Liver (tissue), 8 donors: ENCODE measurements at regions not wholly inside any gene's neighbourhood (a gene's known extent, or its start where the extent isn't known, plus 50 kb on each side); places are given as distances from the start of the nearest gene placed in this dataset.

Source experiments
- DNase-seq: peaks from one replicate; pipeline ENCODE4 v3.0.0-alpha.2; 2017; ENCODE audit warnings: low spot score
- H3K27ac ChIP-seq, 2 donors: one replicate each; pipeline ENCODE4 v1.7.0; 2013; ENCODE audit warnings: inconsistent platforms in 2 of 2, low read length in 2 of 2, control low read depth in 1 of 2, low read depth in 1 of 2, mild to moderate bottlenecking in 1 of 2
- H3K27me3 ChIP-seq, 4 donors: one replicate each; pipeline versions ENCODE4 v1.6.1 to v1.7.0; 2013; ENCODE audit warnings: low read length in 3 of 4, inconsistent platforms in 1 of 4, mild to moderate bottlenecking in 1 of 4, moderate library complexity in 1 of 4; ENCODE audit not compliant: control insufficient read depth in 4 of 4, insufficient read depth in 4 of 4
- H3K36me3 ChIP-seq, 4 donors: one replicate each; pipeline versions ENCODE4 v1.6.1 to v1.7.0; 2013; ENCODE audit warnings: low read length in 3 of 4, mild to moderate bottlenecking in 3 of 4, low read depth in 1 of 4, moderate library complexity in 1 of 4; ENCODE audit not compliant: control insufficient read depth in 4 of 4, insufficient read depth in 3 of 4
- H3K4me1 ChIP-seq, 4 donors: one replicate each; pipeline versions ENCODE4 v1.6.1 to v1.7.0; 2013; ENCODE audit warnings: low read length in 3 of 4, mild to moderate bottlenecking in 3 of 4, moderate library complexity in 1 of 4; ENCODE audit not compliant: control insufficient read depth in 4 of 4, insufficient read depth in 4 of 4
- H3K4me3 ChIP-seq, 3 donors: one replicate each; pipeline versions ENCODE4 v1.6.1 to v1.7.0; 2013; ENCODE audit warnings: low read length in 3 of 3, control low read depth in 1 of 3, low read depth in 1 of 3, mild to moderate bottlenecking in 1 of 3
- H3K9ac ChIP-seq, 2 donors: one replicate each; pipeline ENCODE4 v1.7.0; 2013; ENCODE audit warnings: low read length in 2 of 2, mild to moderate bottlenecking in 2 of 2, moderate library complexity in 2 of 2, control low read depth in 1 of 2, low read depth in 1 of 2
- H3K9me3 ChIP-seq, 4 donors: one replicate each; pipeline versions ENCODE4 v1.6.1 to v1.7.0; 2013; ENCODE audit warnings: low read length in 3 of 4; ENCODE audit not compliant: control insufficient read depth in 4 of 4
- ATF3 ChIP-seq: IDR thresholded peaks from 2 replicates; pipeline ENCODE4 v1.6.1; 2016; ENCODE audit warnings: antibody characterized with exemption
- EGR1 ChIP-seq, 2 donors: IDR thresholded peaks; 2 replicates each; pipeline ENCODE4 v1.6.1; 2016 to 2018; ENCODE audit warnings: antibody characterized with exemption in 2 of 2, low read depth in 2 of 2
- FOXA1 ChIP-seq: IDR thresholded peaks from 2 replicates; pipeline ENCODE4 v1.6.1; 2016; ENCODE audit warnings: antibody characterized with exemption
- FOXA2 ChIP-seq: IDR thresholded peaks from 2 replicates; pipeline ENCODE4 v1.6.1; 2016; ENCODE audit warnings: antibody characterized with exemption
- GABPA ChIP-seq, 2 donors: IDR thresholded peaks in 1 of 2; conservative IDR thresholded peaks in 1 of 2; 2 replicates each; pipeline ENCODE4 v1.6.1; 2016; ENCODE audit warnings: antibody characterized with exemption in 2 of 2, mild to moderate bottlenecking in 1 of 2, moderate library complexity in 1 of 2
- HNF4A ChIP-seq, 2 donors: conservative IDR thresholded peaks; 2 replicates each; pipeline ENCODE4 v1.6.1; 2016; ENCODE audit warnings: antibody characterized with exemption in 2 of 2, mild to moderate bottlenecking in 2 of 2
- HNF4G ChIP-seq: IDR thresholded peaks from 2 replicates; pipeline ENCODE4 v1.6.1; 2016; ENCODE audit warnings: antibody characterized with exemption
- JUND ChIP-seq, 2 donors: IDR thresholded peaks; 2 replicates each; pipeline ENCODE4 v1.6.1; 2016; ENCODE audit warnings: antibody characterized with exemption in 2 of 2
- NR2F2 ChIP-seq: IDR thresholded peaks from 2 replicates; pipeline ENCODE4 v1.6.1; 2016; ENCODE audit warnings: antibody characterized with exemption
- RAD21 ChIP-seq, 2 donors: IDR thresholded peaks; 2 replicates each; pipeline ENCODE4 v1.6.1; 2016; ENCODE audit warnings: antibody characterized with exemption in 2 of 2, mild to moderate bottlenecking in 2 of 2
- RXRA ChIP-seq, 2 donors: IDR thresholded peaks; 2 replicates each; pipeline ENCODE4 v1.6.1; 2017 to 2018; ENCODE audit warnings: antibody characterized with exemption in 2 of 2, mild to moderate bottlenecking in 1 of 2
- SP1 ChIP-seq: IDR thresholded peaks from 2 replicates; pipeline ENCODE4 v1.6.1; 2018; ENCODE audit warnings: antibody characterized with exemption, mild to moderate bottlenecking
- TAF1 ChIP-seq: conservative IDR thresholded peaks from 2 replicates; pipeline ENCODE4 v1.6.1; 2016; ENCODE audit warnings: antibody characterized with exemption, mild to moderate bottlenecking
- YY1 ChIP-seq: IDR thresholded peaks from 2 replicates; pipeline ENCODE4 v1.6.1; 2016; ENCODE audit warnings: antibody characterized with exemption, mild to moderate bottlenecking
- WGBS: extraction: QIAGEN DNeasy Blood & Tissue Kit; methylation state at CpG from one replicate; pipeline ENCODE4 v1.1.7; 2013; 5-methylcytosine and 5-hydroxymethylcytosine counted together
- TF ChIP-seq, protein P1 (sequence below): fragments of 150-350 bp; IDR thresholded peaks from 2 replicates; pipeline ENCODE4 v1.5.1; 2017; ENCODE audit warnings: improper control_type of control experiment, low read depth, low read length; ENCODE audit not compliant: missing input control
- TF ChIP-seq, protein P2 (sequence below): IDR thresholded peaks from 2 replicates; pipeline ENCODE4 v1.6.1; 2016; ENCODE audit warnings: antibody characterized with exemption
- TF ChIP-seq, protein P3 (sequence below): IDR thresholded peaks from 2 replicates; pipeline ENCODE4 v1.6.1; 2016; ENCODE audit warnings: antibody characterized with exemption
- TF ChIP-seq, protein P4 (sequence below): IDR thresholded peaks from 2 replicates; pipeline ENCODE4 v1.6.1; 2016; ENCODE audit warnings: antibody characterized with exemption, mild to moderate bottlenecking
- donor health status: healthy.
- donor health status: healthy.
- donor health status: healthy.
- donor health status: healthy.
- donor health status: healthy.

DNA sequence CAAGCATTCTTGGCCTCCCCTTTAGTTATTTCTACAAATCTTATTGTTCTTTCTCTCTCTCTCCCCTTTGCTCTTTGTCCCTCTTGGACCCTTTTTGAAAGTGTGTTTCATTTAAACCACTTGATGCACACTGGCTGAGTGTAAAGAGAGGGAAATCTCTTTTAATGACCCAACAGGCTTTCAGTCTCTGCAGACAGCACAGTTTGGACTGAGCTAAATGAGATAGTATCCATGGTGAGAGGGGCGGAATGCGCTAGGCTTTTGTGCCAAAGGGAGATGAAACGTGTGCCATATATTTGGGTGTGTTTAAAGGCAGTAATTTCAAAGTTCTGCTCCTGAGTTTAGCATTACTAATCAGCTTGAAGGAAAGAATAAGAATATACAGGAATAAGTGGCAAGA lies 184.9 kb downstream of the PCSK1 start:
- WGBS: 72% methylated on average over 3 of the region's 3 CpGs
- DNase-seq: no peak
- Histone ChIP-seq H3K27me3 (no peaks in the 10 kb centered on the region), H3K4me3 (no peak overlapping the region), H3K9ac (no peak overlapping the region), H3K4me1 (peaks cover 4 to 39% (median 27%) of the 10 kb centered on the region in 4 donors), H3K36me3 (no peaks in the 10 kb centered on the region), H3K27ac (peak overlapping the region; percentile 56 to 84), H3K9me3 (no peaks in the 10 kb centered on the region)
- no peak for TF ChIP-seq ATF3
- no peak for TF ChIP-seq TAF1
- TF ChIP-seq SP1: no peak
- TF ChIP-seq, protein P1, sequence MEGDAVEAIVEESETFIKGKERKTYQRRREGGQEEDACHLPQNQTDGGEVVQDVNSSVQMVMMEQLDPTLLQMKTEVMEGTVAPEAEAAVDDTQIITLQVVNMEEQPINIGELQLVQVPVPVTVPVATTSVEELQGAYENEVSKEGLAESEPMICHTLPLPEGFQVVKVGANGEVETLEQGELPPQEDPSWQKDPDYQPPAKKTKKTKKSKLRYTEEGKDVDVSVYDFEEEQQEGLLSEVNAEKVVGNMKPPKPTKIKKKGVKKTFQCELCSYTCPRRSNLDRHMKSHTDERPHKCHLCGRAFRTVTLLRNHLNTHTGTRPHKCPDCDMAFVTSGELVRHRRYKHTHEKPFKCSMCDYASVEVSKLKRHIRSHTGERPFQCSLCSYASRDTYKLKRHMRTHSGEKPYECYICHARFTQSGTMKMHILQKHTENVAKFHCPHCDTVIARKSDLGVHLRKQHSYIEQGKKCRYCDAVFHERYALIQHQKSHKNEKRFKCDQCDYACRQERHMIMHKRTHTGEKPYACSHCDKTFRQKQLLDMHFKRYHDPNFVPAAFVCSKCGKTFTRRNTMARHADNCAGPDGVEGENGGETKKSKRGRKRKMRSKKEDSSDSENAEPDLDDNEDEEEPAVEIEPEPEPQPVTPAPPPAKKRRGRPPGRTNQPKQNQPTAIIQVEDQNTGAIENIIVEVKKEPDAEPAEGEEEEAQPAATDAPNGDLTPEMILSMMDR: no peak

- whole genome bisulfite sequencing: 35% methylated on average over 2 of the region's 2 CpGs
- H3K9me3 ChIP-seq: no peaks in the 10 kb centered on the region
- no peaks in the 10 kb centered on the region for H3K36me3 ChIP-seq
- no peak overlapping the region for H3K4me3 ChIP-seq
- no peaks in the 10 kb centered on the region for H3K27me3 ChIP-seq
- H3K4me1 ChIP-seq: peaks cover 4 to 44% (median 28%) of the 10 kb centered on the region in 4 donors
- TF ChIP-seq HNF4G (no peak), FOXA2 (no peak), JUND (IDR thresholded peaks at IDR 0.05) (no peak), YY1 (no peak), EGR1 (IDR thresholded peaks at IDR 0.05; ENCODE audit: low read depth in 2 of 2) (no peak), ATF3 (no peak), HNF4A (conservative IDR thresholded peaks at IDR 0.05) (no peak), NR2F2 (no peak), FOXA1 (no peak), GABPA (IDR thresholded peaks at IDR 0.05 in 1 of 2, conservative IDR thresholded peaks at IDR 0.05 in 1 of 2) (no peak), RXRA (IDR thresholded peaks at IDR 0.05) (no peak), TAF1 (no peak), RAD21 (IDR thresholded peaks at IDR 0.05) (no peak), SP1 (no peak)
- TF ChIP-seq, protein P2, sequence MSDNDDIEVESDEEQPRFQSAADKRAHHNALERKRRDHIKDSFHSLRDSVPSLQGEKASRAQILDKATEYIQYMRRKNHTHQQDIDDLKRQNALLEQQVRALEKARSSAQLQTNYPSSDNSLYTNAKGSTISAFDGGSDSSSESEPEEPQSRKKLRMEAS: no peak
- TF ChIP-seq, protein P3, sequence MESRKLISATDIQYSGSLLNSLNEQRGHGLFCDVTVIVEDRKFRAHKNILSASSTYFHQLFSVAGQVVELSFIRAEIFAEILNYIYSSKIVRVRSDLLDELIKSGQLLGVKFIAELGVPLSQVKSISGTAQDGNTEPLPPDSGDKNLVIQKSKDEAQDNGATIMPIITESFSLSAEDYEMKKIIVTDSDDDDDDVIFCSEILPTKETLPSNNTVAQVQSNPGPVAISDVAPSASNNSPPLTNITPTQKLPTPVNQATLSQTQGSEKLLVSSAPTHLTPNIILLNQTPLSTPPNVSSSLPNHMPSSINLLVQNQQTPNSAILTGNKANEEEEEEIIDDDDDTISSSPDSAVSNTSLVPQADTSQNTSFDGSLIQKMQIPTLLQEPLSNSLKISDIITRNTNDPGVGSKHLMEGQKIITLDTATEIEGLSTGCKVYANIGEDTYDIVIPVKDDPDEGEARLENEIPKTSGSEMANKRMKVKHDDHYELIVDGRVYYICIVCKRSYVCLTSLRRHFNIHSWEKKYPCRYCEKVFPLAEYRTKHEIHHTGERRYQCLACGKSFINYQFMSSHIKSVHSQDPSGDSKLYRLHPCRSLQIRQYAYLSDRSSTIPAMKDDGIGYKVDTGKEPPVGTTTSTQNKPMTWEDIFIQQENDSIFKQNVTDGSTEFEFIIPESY: no peak
- TF ChIP-seq, protein P4, sequence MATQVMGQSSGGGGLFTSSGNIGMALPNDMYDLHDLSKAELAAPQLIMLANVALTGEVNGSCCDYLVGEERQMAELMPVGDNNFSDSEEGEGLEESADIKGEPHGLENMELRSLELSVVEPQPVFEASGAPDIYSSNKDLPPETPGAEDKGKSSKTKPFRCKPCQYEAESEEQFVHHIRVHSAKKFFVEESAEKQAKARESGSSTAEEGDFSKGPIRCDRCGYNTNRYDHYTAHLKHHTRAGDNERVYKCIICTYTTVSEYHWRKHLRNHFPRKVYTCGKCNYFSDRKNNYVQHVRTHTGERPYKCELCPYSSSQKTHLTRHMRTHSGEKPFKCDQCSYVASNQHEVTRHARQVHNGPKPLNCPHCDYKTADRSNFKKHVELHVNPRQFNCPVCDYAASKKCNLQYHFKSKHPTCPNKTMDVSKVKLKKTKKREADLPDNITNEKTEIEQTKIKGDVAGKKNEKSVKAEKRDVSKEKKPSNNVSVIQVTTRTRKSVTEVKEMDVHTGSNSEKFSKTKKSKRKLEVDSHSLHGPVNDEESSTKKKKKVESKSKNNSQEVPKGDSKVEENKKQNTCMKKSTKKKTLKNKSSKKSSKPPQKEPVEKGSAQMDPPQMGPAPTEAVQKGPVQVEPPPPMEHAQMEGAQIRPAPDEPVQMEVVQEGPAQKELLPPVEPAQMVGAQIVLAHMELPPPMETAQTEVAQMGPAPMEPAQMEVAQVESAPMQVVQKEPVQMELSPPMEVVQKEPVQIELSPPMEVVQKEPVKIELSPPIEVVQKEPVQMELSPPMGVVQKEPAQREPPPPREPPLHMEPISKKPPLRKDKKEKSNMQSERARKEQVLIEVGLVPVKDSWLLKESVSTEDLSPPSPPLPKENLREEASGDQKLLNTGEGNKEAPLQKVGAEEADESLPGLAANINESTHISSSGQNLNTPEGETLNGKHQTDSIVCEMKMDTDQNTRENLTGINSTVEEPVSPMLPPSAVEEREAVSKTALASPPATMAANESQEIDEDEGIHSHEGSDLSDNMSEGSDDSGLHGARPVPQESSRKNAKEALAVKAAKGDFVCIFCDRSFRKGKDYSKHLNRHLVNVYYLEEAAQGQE: no peak
- TF ChIP-seq, protein P1: no peak
- peak overlapping the region; percentile 56 to 84 for H3K27ac ChIP-seq
- H3K9ac ChIP-seq: peak overlapping the region in 1 of 2 donors; percentile 24
- DNase-seq: no peak
These were observed 185.3 kb downstream of the PCSK1 start for GRCh38 chr5:96247708-96248107.
